ENCODE measurements at regions not wholly inside any gene's neighbourhood (a gene's known extent, or its start where the extent isn't known, plus 50 kb on each side); places are given as distances from the start of the nearest gene placed in this dataset.

GRCh38 chr12:131280426-131280825 lies 326.7 kb downstream of the ADGRD1 start:
- H2AK5ac ChIP-seq (ENCODE audit: low read length), result no peak overlapping the region
- H2BK5ac ChIP-seq (ENCODE audit: low read depth, low read length, poor library complexity), result no peak overlapping the region
- H3K9me3 ChIP-seq (ENCODE audit: insufficient read depth, low read depth, low read length), result no peaks in the 10 kb centered on the region
- no peaks in the 10 kb centered on the region for H3K27me3 ChIP-seq (ENCODE audit: insufficient read depth, low read length)
- no peak overlapping the region for H4K91ac ChIP-seq (ENCODE audit: low read depth, low read length)
- H2AFZ ChIP-seq (ENCODE audit: insufficient read depth, low read length, poor library complexity), result no peak overlapping the region
- no peak overlapping the region for H2BK120ac ChIP-seq (ENCODE audit: insufficient read depth, low read length, poor library complexity)
- H3K4me3 ChIP-seq (ENCODE audit: low read depth, low read length), result no peak overlapping the region
- H3K9ac ChIP-seq (ENCODE audit: low read length), result no peak overlapping the region
- no peak for DNase-seq
- no peak overlapping the region for H2BK12ac ChIP-seq (ENCODE audit: low read length)
- H3K4ac ChIP-seq (ENCODE audit: low read depth, low read length), result no peak overlapping the region
- no peak overlapping the region for H3K18ac ChIP-seq (ENCODE audit: low read length)
- no CpG with 5 or more reads among the region's 9 CpGs for WGBS (ENCODE audit: extremely low coverage, insufficient coverage, insufficient read length)
- no peaks in the 10 kb centered on the region for H3K79me2 ChIP-seq (ENCODE audit: control insufficient read depth, insufficient read depth, low read length, poor library complexity)
- no peaks in the 10 kb centered on the region for H3K79me1 ChIP-seq (ENCODE audit: low read length)
- no peak overlapping the region for H3K4me2 ChIP-seq (ENCODE audit: low read length)
- no peak overlapping the region for H3K23ac ChIP-seq (ENCODE audit: low read length)
- no peaks in the 10 kb centered on the region for H3K36me3 ChIP-seq (ENCODE audit: control insufficient read depth in 1 of 2, insufficient read depth in 2 of 2, low read length in 2 of 2)
- H4K8ac ChIP-seq (ENCODE audit: low read depth, low read length), result no peak overlapping the region
- no peaks in the 10 kb centered on the region for H3K4me1 ChIP-seq (ENCODE audit: control insufficient read depth in 1 of 2, insufficient read depth in 2 of 2, low read length in 2 of 2)
- no peak overlapping the region for H3K27ac ChIP-seq (ENCODE audit: low read depth, low read length)
- no peak overlapping the region for H3K14ac ChIP-seq (ENCODE audit: low read length)
- no peak overlapping the region for H4K12ac ChIP-seq (ENCODE audit: low read depth, low read length)

- Histone ChIP-seq H3K27me3 (ENCODE audit: insufficient read depth, low read length) (no peaks in the 10 kb centered on the region), H3K14ac (ENCODE audit: low read length) (no peak overlapping the region), H3K4ac (ENCODE audit: low read depth, low read length) (no peak overlapping the region), H3K18ac (ENCODE audit: low read length) (no peak overlapping the region), H3K9ac (ENCODE audit: low read length) (no peak overlapping the region), H3K4me2 (ENCODE audit: low read length) (no peak overlapping the region), H3K79me1 (ENCODE audit: low read length) (no peaks in the 10 kb centered on the region), H4K12ac (ENCODE audit: low read depth, low read length) (no peak overlapping the region), H3K4me3 (ENCODE audit: low read depth, low read length) (no peak overlapping the region), H3K4me1 (ENCODE audit: control insufficient read depth in 1 of 2, insufficient read depth in 2 of 2, low read length in 2 of 2) (no peaks in the 10 kb centered on the region), H3K23ac (ENCODE audit: low read length) (no peak overlapping the region), H3K9me3 (ENCODE audit: insufficient read depth, low read depth, low read length) (no peaks in the 10 kb centered on the region), H3K36me3 (ENCODE audit: control insufficient read depth in 1 of 2, insufficient read depth in 2 of 2, low read length in 2 of 2) (no peaks in the 10 kb centered on the region), H2BK12ac (ENCODE audit: low read length) (no peak overlapping the region), H4K91ac (ENCODE audit: low read depth, low read length) (no peak overlapping the region), H2AK5ac (ENCODE audit: low read length) (no peak overlapping the region), H2BK120ac (ENCODE audit: insufficient read depth, low read length, poor library complexity) (no peak overlapping the region), H4K8ac (ENCODE audit: low read depth, low read length) (no peak overlapping the region), H3K27ac (ENCODE audit: low read depth, low read length) (no peak overlapping the region), H3K79me2 (ENCODE audit: control insufficient read depth, insufficient read depth, low read length, poor library complexity) (no peaks in the 10 kb centered on the region), H2AFZ (ENCODE audit: insufficient read depth, low read length, poor library complexity) (no peak overlapping the region), H2BK5ac (ENCODE audit: low read depth, low read length, poor library complexity) (no peak overlapping the region)
- WGBS (ENCODE audit: extremely low coverage, insufficient coverage, insufficient read length), result no CpG with 5 or more reads among the region's 11 CpGs
- no peak for DNase-seq
These were observed 327.3 kb downstream of the ADGRD1 start for GRCh38 chr12:131281016-131281415.

GRCh38 chr12:131282292-131283080 lies 328.8 kb downstream of the ADGRD1 start:
- no CpG with 5 or more reads among the region's 33 CpGs for WGBS (ENCODE audit: extremely low coverage, insufficient coverage, insufficient read length)
- H4K12ac ChIP-seq (ENCODE audit: low read depth, low read length), result no peak overlapping the region
- H4K91ac ChIP-seq (ENCODE audit: low read depth, low read length), result no peak overlapping the region
- no peak overlapping the region for H3K4me3 ChIP-seq (ENCODE audit: low read depth, low read length)
- H3K27ac ChIP-seq (ENCODE audit: low read depth, low read length), result no peak overlapping the region
- H3K4ac ChIP-seq (ENCODE audit: low read depth, low read length), result no peak overlapping the region
- no peaks in the 10 kb centered on the region for H3K79me2 ChIP-seq (ENCODE audit: control insufficient read depth, insufficient read depth, low read length, poor library complexity)
- no peak overlapping the region for H2BK120ac ChIP-seq (ENCODE audit: insufficient read depth, low read length, poor library complexity)
- H3K79me1 ChIP-seq (ENCODE audit: low read length), result no peaks in the 10 kb centered on the region
- no peaks in the 10 kb centered on the region for H3K27me3 ChIP-seq (ENCODE audit: insufficient read depth, low read length)
- H3K4me2 ChIP-seq (ENCODE audit: low read length), result no peak overlapping the region
- no peak overlapping the region for H2BK12ac ChIP-seq (ENCODE audit: low read length)
- no peak overlapping the region for H3K9ac ChIP-seq (ENCODE audit: low read length)
- no peak overlapping the region for H3K18ac ChIP-seq (ENCODE audit: low read length)
- no peak overlapping the region for H2AK5ac ChIP-seq (ENCODE audit: low read length)
- H3K14ac ChIP-seq (ENCODE audit: low read length), result no peak overlapping the region
- no peaks in the 10 kb centered on the region for H3K9me3 ChIP-seq (ENCODE audit: insufficient read depth, low read depth, low read length)
- no peak overlapping the region for H2BK5ac ChIP-seq (ENCODE audit: low read depth, low read length, poor library complexity)
- no peak for DNase-seq
- no peak overlapping the region for H2AFZ ChIP-seq (ENCODE audit: insufficient read depth, low read length, poor library complexity)
- no peaks in the 10 kb centered on the region for H3K36me3 ChIP-seq (ENCODE audit: control insufficient read depth in 1 of 2, insufficient read depth in 2 of 2, low read length in 2 of 2)
- no peaks in the 10 kb centered on the region for H3K4me1 ChIP-seq (ENCODE audit: control insufficient read depth in 1 of 2, insufficient read depth in 2 of 2, low read length in 2 of 2)
- no peak overlapping the region for H4K8ac ChIP-seq (ENCODE audit: low read depth, low read length)
- H3K23ac ChIP-seq (ENCODE audit: low read length), result no peak overlapping the region

GRCh38 chr12:131283191-131283861 lies 329.6 kb downstream of the ADGRD1 start:
- Histone ChIP-seq H3K14ac (ENCODE audit: low read length) (no peak overlapping the region), H3K18ac (ENCODE audit: low read length) (no peak overlapping the region), H3K36me3 (ENCODE audit: control insufficient read depth in 1 of 2, insufficient read depth in 2 of 2, low read length in 2 of 2) (no peaks in the 10 kb centered on the region), H3K9me3 (ENCODE audit: insufficient read depth, low read depth, low read length) (no peaks in the 10 kb centered on the region), H2AK5ac (ENCODE audit: low read length) (no peak overlapping the region), H3K23ac (ENCODE audit: low read length) (no peak overlapping the region), H3K27ac (ENCODE audit: low read depth, low read length) (no peak overlapping the region), H3K4me2 (ENCODE audit: low read length) (no peak overlapping the region), H3K79me2 (ENCODE audit: control insufficient read depth, insufficient read depth, low read length, poor library complexity) (no peaks in the 10 kb centered on the region), H4K12ac (ENCODE audit: low read depth, low read length) (no peak overlapping the region), H3K79me1 (ENCODE audit: low read length) (no peaks in the 10 kb centered on the region), H2BK120ac (ENCODE audit: insufficient read depth, low read length, poor library complexity) (no peak overlapping the region), H4K91ac (ENCODE audit: low read depth, low read length) (no peak overlapping the region), H3K4me1 (ENCODE audit: control insufficient read depth in 1 of 2, insufficient read depth in 2 of 2, low read length in 2 of 2) (no peaks in the 10 kb centered on the region), H3K4me3 (ENCODE audit: low read depth, low read length) (no peak overlapping the region), H3K4ac (ENCODE audit: low read depth, low read length) (no peak overlapping the region), H3K9ac (ENCODE audit: low read length) (no peak overlapping the region), H3K27me3 (ENCODE audit: insufficient read depth, low read length) (no peaks in the 10 kb centered on the region), H2BK12ac (ENCODE audit: low read length) (no peak overlapping the region), H2BK5ac (ENCODE audit: low read depth, low read length, poor library complexity) (no peak overlapping the region), H4K8ac (ENCODE audit: low read depth, low read length) (no peak overlapping the region), H2AFZ (ENCODE audit: insufficient read depth, low read length, poor library complexity) (no peak overlapping the region)
- no peak for DNase-seq
- 100% methylated on average over 1 of the region's 11 CpGs for WGBS (ENCODE audit: extremely low coverage, insufficient coverage, insufficient read length)

Measured in trophoblast cell (in vitro differentiated cells and primary cell).